Activated T-cell treated with anti-CD3 and anti-CD28 coated beads for 48 hours (primary cell): ENCODE measurements at regions not wholly inside any gene's neighbourhood (a gene's known extent, or its start where the extent isn't known, plus 50 kb on each side); places are given as distances from the start of the nearest gene placed in this dataset.
"Not testable (repeated sequence)": the region's sequence is repeated elsewhere in the genome, so short reads cannot be mapped to it uniquely, and the experiment has no call there.

Source experiments
- DNase-seq: peaks from one replicate; pipeline ENCODE4 v3.0.0-alpha.2; 2020; ENCODE audit warnings: low read depth

- DNase-seq = no peak
Measured at GRCh38 chr12:91307957-91308670, 125.5 kb upstream of the DCN start.

- DNase-seq = no peak
Measured at GRCh38 chr12:91290354-91290753, 107.7 kb upstream of the DCN start.

GRCh38 chr12:91289906-91290305, 107.3 kb upstream of the DCN start:
- no peak for DNase-seq

- no peak for DNase-seq
Measured at GRCh38 chr12:91289072-91289471, 106.5 kb upstream of the DCN start.

- no peak for DNase-seq
Measured at GRCh38 chr12:91287753-91288152, 105.1 kb upstream of the DCN start.

- DNase-seq = no peak
Measured at GRCh38 chr12:91278126-91278525, 95.5 kb upstream of the DCN start.

GRCh38 chr12:91276509-91276908, 93.9 kb upstream of the DCN start:
- DNase-seq = no peak

- no peak for DNase-seq
Measured at GRCh38 chr12:91275321-91275720, 92.7 kb upstream of the DCN start.

- DNase-seq = no peak
Measured at GRCh38 chr12:91274916-91275315, 92.3 kb upstream of the DCN start.

GRCh38 chr12:91273560-91273959, 90.9 kb upstream of the DCN start:
- no peak for DNase-seq

GRCh38 chr12:91272461-91273063, 89.9 kb upstream of the DCN start:
- DNase-seq = no peak

- DNase-seq = no peak
Measured at GRCh38 chr12:91271185-91271584, 88.6 kb upstream of the DCN start.

- DNase-seq = no peak
Measured at GRCh38 chr12:91267039-91267438, 84.4 kb upstream of the DCN start.

- DNase-seq = no peak
Measured at GRCh38 chr12:91264178-91264577, 81.6 kb upstream of the DCN start.

GRCh38 chr12:91261820-91262676, 79.4 kb upstream of the DCN start:
- DNase-seq = no peak

GRCh38 chr12:91256411-91256810, 73.8 kb upstream of the DCN start:
- no peak for DNase-seq

- DNase-seq = no peak
Measured at GRCh38 chr12:91252341-91252740, 69.7 kb upstream of the DCN start.

GRCh38 chr12:91250273-91250665, 67.7 kb upstream of the DCN start:
- DNase-seq = no peak

GRCh38 chr12:91249518-91250272, 67.1 kb upstream of the DCN start:
- DNase-seq = no peak

- no peak for DNase-seq
Measured at GRCh38 chr12:91249054-91249453, 66.4 kb upstream of the DCN start.

GRCh38 chr12:91243177-91243576, 60.6 kb upstream of the DCN start:
- DNase-seq = not testable (repeated sequence)

GRCh38 chr12:91241756-91242155, 59.1 kb upstream of the DCN start:
- no peak for DNase-seq
